CD4-positive, alpha-beta T cell (primary cell): ENCODE measurements at regions not wholly inside any gene's neighbourhood (a gene's known extent, or its start where the extent isn't known, plus 50 kb on each side); places are given as distances from the start of the nearest gene placed in this dataset.
"Not testable (repeated sequence)": the region's sequence is repeated elsewhere in the genome, so short reads cannot be mapped to it uniquely, and the experiment has no call there.

Experiments used
- ATAC-seq: fragments of 200-7000 bp; cut with Tn5 transposase; one replicate; pipeline ENCODE4 v1.10.0; 2022; ENCODE audit warnings: mild to moderate bottlenecking; ENCODE audit not compliant: poor library complexity
- CTCF ChIA-PET: fragments of 350-600 bp; sonication (Branson Sonifier 250); formaldehyde crosslinking; loops from one replicate; lab custom pipeline; 2021; ENCODE audit warnings: antibody characterized with exemption, inconsistent platforms; lab: Charles Lee
- POLR2A ChIA-PET: fragments of 350-600 bp; sonication (Branson Sonifier 250); formaldehyde crosslinking; loops from one replicate; lab custom pipeline; 2021; ENCODE audit warnings: antibody characterized with exemption, inconsistent platforms; lab: Charles Lee
- DNase-seq, 14 experiments: peaks; one replicate each; pipeline ENCODE4 v3.0.0-alpha.2; 2013 to 2020; ENCODE audit warnings: mixed read lengths in 2 of 14
- H3K27ac ChIP-seq, 2 donors: one replicate each; pipeline versions ENCODE4 v1.5.1 to v1.7.0; 2013; ENCODE audit warnings: low read length in 2 of 2, low read depth in 1 of 2, mild to moderate bottlenecking in 1 of 2
- H3K27me3 ChIP-seq, 2 experiments: 1 replicate in 1 of 2; 2 replicates in 1 of 2; pipeline versions ENCODE4 v1.6.1 to v1.7.0; 2013; ENCODE audit warnings: low read length in 2 of 2, control low read depth in 1 of 2, mild to moderate bottlenecking in 1 of 2, moderate library complexity in 1 of 2; ENCODE audit not compliant: insufficient read depth in 2 of 2, control insufficient read depth in 1 of 2
- H3K36me3 ChIP-seq: one replicate; pipeline ENCODE4 v1.6.1; 2013; ENCODE audit warnings: low read length, control low read depth; ENCODE audit not compliant: insufficient read depth
- H3K4me1 ChIP-seq: one replicate; pipeline ENCODE4 v1.6.1; 2013; ENCODE audit warnings: low read length, control low read depth; ENCODE audit not compliant: insufficient read depth
- H3K4me3 ChIP-seq: one replicate; pipeline ENCODE4 v1.5.1; 2013; ENCODE audit warnings: mild to moderate bottlenecking, low read length, moderate library complexity
- H3K9me3 ChIP-seq, 2 experiments: 1 replicate in 1 of 2; 2 replicates in 1 of 2; pipeline versions ENCODE4 v1.6.1 to v1.7.0; 2013; ENCODE audit warnings: low read length in 2 of 2, mild to moderate bottlenecking in 2 of 2, control low read depth in 1 of 2, moderate library complexity in 1 of 2; ENCODE audit not compliant: control insufficient read depth in 1 of 2, insufficient read depth in 1 of 2
- H3K27ac Mint-ChIP-seq: one replicate; pipeline ENCODE4 v1.8.0; 2020; ENCODE audit warnings: mixed read lengths
- H3K27me3 Mint-ChIP-seq: one replicate; pipeline ENCODE4 v1.8.0; 2021; ENCODE audit warnings: mixed read lengths
- H3K36me3 Mint-ChIP-seq: one replicate; pipeline ENCODE4 v1.8.0; 2021; ENCODE audit warnings: low read depth, mixed read lengths
- H3K4me1 Mint-ChIP-seq: one replicate; pipeline ENCODE4 v1.8.0; 2021; ENCODE audit warnings: low read depth, mixed read lengths
- H3K4me3 Mint-ChIP-seq: one replicate; pipeline ENCODE4 v1.8.0; 2020; ENCODE audit warnings: mild to moderate bottlenecking, mixed read lengths
- H3K9me3 Mint-ChIP-seq: one replicate; pipeline ENCODE4 v1.8.0; 2020; ENCODE audit warnings: mixed read lengths
- CTCF ChIP-seq: fragments of 200-600 bp; IDR thresholded peaks from one replicate; pipeline ENCODE4 v1.8.0; 2022; ENCODE audit warnings: antibody characterized with exemption, mild to moderate bottlenecking
- intact Hi-C, 2 experiments: fragments of 100-400 bp; cut with DNase I in 1 of 2; cut with micrococcal nuclease in 1 of 2; formaldehyde crosslinking; loops; one replicate each; pipeline versions ENCODE4 v1.15.1 to v1.9.0; 2023 to 2025; cut with DNase I, micrococcal nuclease

DNA sequence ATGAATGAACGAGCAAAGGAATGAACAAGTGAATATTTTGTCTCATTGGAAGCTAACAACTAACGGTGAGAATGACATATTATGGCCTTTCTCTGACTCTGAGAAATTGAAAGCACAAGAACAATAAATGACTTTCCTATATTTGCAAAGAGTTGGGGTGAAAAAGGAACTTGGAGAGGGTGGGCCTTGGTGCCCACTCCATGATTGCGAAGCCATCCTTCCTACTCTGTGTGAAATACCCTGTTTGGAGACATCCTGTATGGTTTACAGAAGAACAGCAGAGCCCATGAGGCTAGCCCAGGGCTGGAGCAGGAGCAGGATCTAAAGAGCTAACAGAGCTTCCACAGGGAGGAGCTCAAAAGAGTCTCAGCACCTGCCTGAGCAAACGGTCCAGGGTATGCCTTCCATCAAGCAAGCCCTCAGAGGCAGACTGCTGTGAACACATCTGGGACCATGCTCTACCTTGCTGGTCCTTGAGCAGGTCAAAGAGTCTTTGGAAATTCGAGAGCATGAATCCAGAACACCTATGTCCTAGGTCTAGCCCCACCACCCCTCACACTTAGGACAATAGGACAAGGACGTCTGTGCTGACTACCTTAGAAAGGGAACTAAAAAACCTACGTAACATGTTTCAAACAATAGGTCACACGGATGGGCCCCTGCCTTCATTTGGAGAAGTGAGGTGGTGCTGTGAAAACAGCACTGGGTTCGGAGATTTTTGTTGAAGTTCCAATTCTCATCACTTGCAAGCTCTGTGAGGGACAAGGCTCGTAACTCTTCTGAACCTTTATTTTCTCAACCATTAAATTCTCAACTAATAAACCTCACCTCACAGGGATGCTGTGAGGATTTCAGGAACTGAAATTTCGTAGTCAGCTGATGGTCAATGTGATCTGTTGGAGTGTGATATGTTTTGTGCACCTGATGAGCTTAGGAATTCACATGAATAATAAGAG is 377.4 kb downstream of the RRAGC start:
- peaks cover 49% of the 10 kb centered on the region for H3K27me3 Mint-ChIP-seq
- no peaks in the 10 kb centered on the region for H3K36me3 Mint-ChIP-seq
- H3K27ac Mint-ChIP-seq = no peak overlapping the region
- H3K36me3 ChIP-seq = no peaks in the 10 kb centered on the region
- ChIA-PET CTCF (interaction anchor here (0.7 kb wide), 1 partner anchor 13 kb away, joined by 3 read pairs; no protein-coding TSS in a partner anchor), POLR2A (no interaction called here)
- H3K27me3 ChIP-seq = peaks cover 14% of the 10 kb centered on the region in 2 experiments
- DNase-seq = no peak
- no peak overlapping the region for H3K4me3 Mint-ChIP-seq
- no peak overlapping the region for H3K27ac ChIP-seq
- H3K4me1 ChIP-seq = no peaks in the 10 kb centered on the region
- no peak for ATAC-seq
- no peaks in the 10 kb centered on the region for H3K9me3 Mint-ChIP-seq
- TF ChIP-seq CTCF = no peak
- peaks cover 0 to 5% of the 10 kb centered on the region in 2 experiments for H3K9me3 ChIP-seq
- H3K4me1 Mint-ChIP-seq = no peaks in the 10 kb centered on the region
- intact Hi-C loops = no loop called here
- H3K4me3 ChIP-seq = no peak overlapping the region

GRCh38 chr1:38479662-38480061 is 379.9 kb downstream of the RRAGC start:
- H3K4me3 Mint-ChIP-seq, H3K9me3 Mint-ChIP-seq, H3K36me3 ChIP-seq, H3K4me1 ChIP-seq, POLR2A ChIA-PET, H3K9me3 ChIP-seq, DNase-seq, H3K27ac Mint-ChIP-seq, CTCF ChIA-PET, H3K4me3 ChIP-seq, H3K36me3 Mint-ChIP-seq, intact Hi-C loops, ATAC-seq, H3K27ac ChIP-seq: not testable (repeated sequence)
- peaks cover 24 to 33% of the 10 kb centered on the region in 2 experiments for H3K27me3 ChIP-seq
- H3K4me1 Mint-ChIP-seq = peaks cover 10% of the 10 kb centered on the region
- peaks cover 53% of the 10 kb centered on the region for H3K27me3 Mint-ChIP-seq

DNA sequence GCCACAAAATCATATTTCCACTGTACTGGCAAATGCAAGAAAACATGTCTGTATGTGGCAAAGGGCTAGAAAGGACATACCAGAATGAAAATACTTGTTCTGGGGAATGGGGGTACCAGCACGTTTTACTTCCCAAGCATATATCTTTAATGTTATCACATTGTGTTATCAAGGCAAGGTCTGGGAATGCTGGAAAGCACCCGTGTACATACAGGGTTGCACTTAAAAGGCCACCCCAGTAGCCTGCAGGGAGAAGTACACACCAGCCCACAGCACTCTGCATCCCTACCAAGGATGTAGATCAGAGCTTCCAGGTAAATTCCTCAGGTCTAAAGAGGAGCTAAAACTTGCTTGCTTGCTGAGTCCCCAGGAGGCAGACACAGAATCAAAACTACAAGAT is 381.8 kb downstream of the RRAGC start:
- ChIA-PET CTCF (no interaction called here), POLR2A (no interaction called here)
- no peak overlapping the region for H3K4me3 ChIP-seq
- H3K27ac ChIP-seq = no peak overlapping the region
- H3K27ac Mint-ChIP-seq = no peak overlapping the region
- ATAC-seq = no peak
- peaks cover 12% of the 10 kb centered on the region for H3K4me1 ChIP-seq
- no peaks in the 10 kb centered on the region for H3K36me3 Mint-ChIP-seq
- H3K9me3 Mint-ChIP-seq = no peaks in the 10 kb centered on the region
- DNase-seq = no peak
- H3K27me3 Mint-ChIP-seq = peaks cover 53% of the 10 kb centered on the region
- no peak for TF ChIP-seq CTCF
- intact Hi-C loops = no loop called here
- peaks cover 16% of the 10 kb centered on the region for H3K4me1 Mint-ChIP-seq
- peaks cover 0 to 8% of the 10 kb centered on the region in 2 experiments for H3K9me3 ChIP-seq
- H3K4me3 Mint-ChIP-seq = no peak overlapping the region
- H3K36me3 ChIP-seq = no peaks in the 10 kb centered on the region
- peaks cover 24 to 33% of the 10 kb centered on the region in 2 experiments for H3K27me3 ChIP-seq
